Endodermal cell (in vitro differentiated cells): ENCODE measurements at regions not wholly inside any gene's neighbourhood (a gene's known extent, or its start where the extent isn't known, plus 50 kb on each side); places are given as distances from the start of the nearest gene placed in this dataset.

ENCODE experiments used
- DNase-seq: peaks from one replicate; pipeline ENCODE4 v3.0.0-alpha.2; 2017
- H3K27ac ChIP-seq: 2 replicates; pipeline ENCODE4 v1.5.1; 2013; ENCODE audit warnings: mild to moderate bottlenecking, low read depth, low read length, moderate library complexity
- H3K27me3 ChIP-seq: 2 replicates; pipeline ENCODE4 v1.6.1; 2013; ENCODE audit warnings: mild to moderate bottlenecking, low read length, moderate library complexity; ENCODE audit not compliant: insufficient read depth, control insufficient read depth, poor library complexity, severe bottlenecking
- H3K36me3 ChIP-seq: 2 replicates; pipeline ENCODE4 v1.7.0; 2013; ENCODE audit warnings: mild to moderate bottlenecking, low read length, moderate library complexity; ENCODE audit not compliant: control insufficient read depth, insufficient read depth
- H3K4me1 ChIP-seq: one replicate; pipeline ENCODE4 v1.7.0; 2013; ENCODE audit warnings: low read length; ENCODE audit not compliant: control insufficient read depth, insufficient read depth
- H3K4me3 ChIP-seq: 2 replicates; pipeline ENCODE4 v1.5.1; 2013; ENCODE audit warnings: mild to moderate bottlenecking, low read length, moderate library complexity
- H3K9ac ChIP-seq: 2 replicates; pipeline ENCODE4 v1.6.1; 2013; ENCODE audit warnings: mild to moderate bottlenecking, low read length, moderate library complexity; ENCODE audit not compliant: poor library complexity, severe bottlenecking; ENCODE audit errors: extremely low read depth
- H3K9me3 ChIP-seq: 2 replicates; pipeline ENCODE4 v1.6.1; 2013; ENCODE audit warnings: mild to moderate bottlenecking, low read length, moderate library complexity; ENCODE audit not compliant: control insufficient read depth
- H3K27ac Mint-ChIP-seq: 2 replicates; pipeline ENCODE4 v1.8.0; 2020; ENCODE audit warnings: mixed read lengths
- H3K27me3 Mint-ChIP-seq: 2 replicates; pipeline ENCODE4 v1.8.0; 2021; ENCODE audit warnings: mild to moderate bottlenecking, mixed read lengths; ENCODE audit not compliant: insufficient read depth
- H3K36me3 Mint-ChIP-seq: 2 replicates; pipeline ENCODE4 v1.8.0; 2020; ENCODE audit warnings: low read depth, mixed read lengths
- H3K4me1 Mint-ChIP-seq: 2 replicates; pipeline ENCODE4 v1.8.0; 2020; ENCODE audit warnings: mixed read lengths
- H3K4me3 Mint-ChIP-seq: 2 replicates; pipeline ENCODE4 v1.8.0; 2020; ENCODE audit warnings: mild to moderate bottlenecking, moderate library complexity, mixed read lengths
- H3K9me3 Mint-ChIP-seq: 2 replicates; pipeline ENCODE4 v1.8.0; 2020; ENCODE audit warnings: mild to moderate bottlenecking, mixed read lengths
- WGBS, 2 experiments: methylation state at CpG; one replicate each; pipeline versions ENCODE4 v1.1.5 to v1.1.7; 2013; ENCODE audit warnings: missing lambda C conversion rate in 2 of 2, mixed read lengths in 1 of 2; ENCODE audit not compliant: insufficient coverage in 1 of 2, insufficient read length in 1 of 2; 5-methylcytosine and 5-hydroxymethylcytosine counted together
- TF ChIP-seq, protein P1 (sequence below): fragments of 200-600 bp; sonication (generic); conservative IDR thresholded peaks from 2 replicates; pipeline ENCODE4 v1.5.0; 2021; ENCODE audit warnings: antibody characterized with exemption, mild to moderate bottlenecking

GRCh38 chr10:130696870-130697269 lies 560.7 kb downstream of the GLRX3 start:
- no peak overlapping the region for H3K27ac Mint-ChIP-seq
- H3K4me1 ChIP-seq, result no peaks in the 10 kb centered on the region
- no peaks in the 10 kb centered on the region for H3K9me3 Mint-ChIP-seq
- 97 to 100% methylated on average over 4 to 9 of the region's 9 CpGs for WGBS, 2 experiments
- H3K36me3 Mint-ChIP-seq, result no peaks in the 10 kb centered on the region
- H3K4me3 ChIP-seq, result no peak overlapping the region
- H3K27me3 ChIP-seq, result no peaks in the 10 kb centered on the region
- no peak overlapping the region for H3K4me3 Mint-ChIP-seq
- no peaks in the 10 kb centered on the region for H3K36me3 ChIP-seq
- H3K27me3 Mint-ChIP-seq, result peaks cover 4% of the 10 kb centered on the region
- DNase-seq, result no peak
- H3K27ac ChIP-seq, result no peak overlapping the region
- TF ChIP-seq, protein P1, sequence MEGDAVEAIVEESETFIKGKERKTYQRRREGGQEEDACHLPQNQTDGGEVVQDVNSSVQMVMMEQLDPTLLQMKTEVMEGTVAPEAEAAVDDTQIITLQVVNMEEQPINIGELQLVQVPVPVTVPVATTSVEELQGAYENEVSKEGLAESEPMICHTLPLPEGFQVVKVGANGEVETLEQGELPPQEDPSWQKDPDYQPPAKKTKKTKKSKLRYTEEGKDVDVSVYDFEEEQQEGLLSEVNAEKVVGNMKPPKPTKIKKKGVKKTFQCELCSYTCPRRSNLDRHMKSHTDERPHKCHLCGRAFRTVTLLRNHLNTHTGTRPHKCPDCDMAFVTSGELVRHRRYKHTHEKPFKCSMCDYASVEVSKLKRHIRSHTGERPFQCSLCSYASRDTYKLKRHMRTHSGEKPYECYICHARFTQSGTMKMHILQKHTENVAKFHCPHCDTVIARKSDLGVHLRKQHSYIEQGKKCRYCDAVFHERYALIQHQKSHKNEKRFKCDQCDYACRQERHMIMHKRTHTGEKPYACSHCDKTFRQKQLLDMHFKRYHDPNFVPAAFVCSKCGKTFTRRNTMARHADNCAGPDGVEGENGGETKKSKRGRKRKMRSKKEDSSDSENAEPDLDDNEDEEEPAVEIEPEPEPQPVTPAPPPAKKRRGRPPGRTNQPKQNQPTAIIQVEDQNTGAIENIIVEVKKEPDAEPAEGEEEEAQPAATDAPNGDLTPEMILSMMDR, result no peak
- H3K9me3 ChIP-seq, result no peaks in the 10 kb centered on the region
- no peak overlapping the region for H3K9ac ChIP-seq
- no peaks in the 10 kb centered on the region for H3K4me1 Mint-ChIP-seq

DNA sequence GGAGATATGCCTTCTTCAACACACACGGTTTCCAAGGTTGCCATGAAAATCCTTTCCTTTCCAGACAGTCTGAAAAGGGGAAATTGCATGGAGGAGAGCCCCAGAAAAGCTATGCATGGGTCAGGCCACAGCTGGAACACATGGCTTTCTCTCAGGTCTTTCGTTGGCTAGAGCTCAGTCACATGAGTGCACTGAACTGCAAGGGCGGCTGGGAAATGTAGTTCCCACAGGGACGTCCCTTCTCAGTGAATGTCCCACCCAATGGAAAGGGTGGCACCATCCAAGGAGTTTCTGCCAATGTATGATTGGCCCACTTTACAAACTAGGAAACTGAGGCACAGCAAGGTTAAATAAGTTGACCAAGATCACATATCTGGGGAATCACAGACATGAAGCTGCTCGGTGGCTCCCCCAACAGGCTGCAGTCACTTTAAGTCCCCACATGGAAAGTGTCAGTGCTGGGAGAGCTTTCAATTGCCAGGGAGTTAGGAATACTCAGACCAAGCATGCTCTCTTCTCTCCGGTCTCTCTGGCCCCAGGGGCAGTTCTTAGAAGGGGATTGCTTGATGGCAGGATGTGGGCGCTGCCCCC lies 571.3 kb downstream of the GLRX3 start:
- Mint-ChIP-seq H3K9me3 (no peaks in the 10 kb centered on the region), H3K27me3 (peaks cover 17% of the 10 kb centered on the region), H3K27ac (no peak overlapping the region), H3K4me1 (no peaks in the 10 kb centered on the region), H3K4me3 (no peak overlapping the region), H3K36me3 (no peaks in the 10 kb centered on the region)
- peak; percentile 62 for DNase-seq
- TF ChIP-seq, protein P1, result peak; percentile 54
- H3K36me3 ChIP-seq, result no peaks in the 10 kb centered on the region
- H3K4me1 ChIP-seq, result no peaks in the 10 kb centered on the region
- no peak overlapping the region for H3K27ac ChIP-seq
- no peaks in the 10 kb centered on the region for H3K9me3 ChIP-seq
- H3K4me3 ChIP-seq, result no peak overlapping the region
- H3K27me3 ChIP-seq, result no peaks in the 10 kb centered on the region
- 90 to 97% methylated on average over 6 to 7 of the region's 7 CpGs for WGBS, 2 experiments
- H3K9ac ChIP-seq, result no peak overlapping the region

GRCh38 chr10:130708465-130709070 lies 572.4 kb downstream of the GLRX3 start:
- H3K27ac Mint-ChIP-seq, result no peak overlapping the region
- Histone ChIP-seq H3K9me3 (no peaks in the 10 kb centered on the region), H3K27ac (no peak overlapping the region), H3K4me1 (no peaks in the 10 kb centered on the region), H3K27me3 (no peaks in the 10 kb centered on the region), H3K9ac (no peak overlapping the region), H3K36me3 (no peaks in the 10 kb centered on the region), H3K4me3 (no peak overlapping the region)
- no peaks in the 10 kb centered on the region for H3K9me3 Mint-ChIP-seq
- no peaks in the 10 kb centered on the region for H3K36me3 Mint-ChIP-seq
- 95 to 96% methylated on average over 13 to 18 of the region's 18 CpGs for WGBS, 2 experiments
- H3K27me3 Mint-ChIP-seq, result peaks cover 15% of the 10 kb centered on the region
- DNase-seq, result no peak
- TF ChIP-seq, protein P1, result no peak
- no peaks in the 10 kb centered on the region for H3K4me1 Mint-ChIP-seq
- H3K4me3 Mint-ChIP-seq, result no peak overlapping the region
